B cell (primary cell): ENCODE measurements at regions not wholly inside any gene's neighbourhood (a gene's known extent, or its start where the extent isn't known, plus 50 kb on each side); places are given as distances from the start of the nearest gene placed in this dataset.

Experiments used
- ATAC-seq: fragments of 200-7000 bp; cut with Tn5 transposase; one replicate; pipeline ENCODE4 v1.10.0; 2021; ENCODE audit warnings: low read depth, mild to moderate bottlenecking, moderate number of reproducible peaks, moderate library complexity
- CTCF ChIA-PET: fragments of 350-600 bp; sonication (Branson Sonifier 250); formaldehyde crosslinking; loops from one replicate; lab custom pipeline; 2021; ENCODE audit warnings: antibody characterized with exemption, inconsistent platforms; lab: Charles Lee
- POLR2A ChIA-PET: fragments of 350-600 bp; sonication (Branson Sonifier 250); formaldehyde crosslinking; loops from one replicate; lab custom pipeline; 2021; ENCODE audit warnings: antibody characterized with exemption; lab: Charles Lee
- DNase-seq: peaks from one replicate; pipeline ENCODE4 v3.0.0; 2013
- H2AFZ ChIP-seq: 2 replicates; pipeline ENCODE4 v1.6.1; 2012; ENCODE audit warnings: mild to moderate bottlenecking, low read depth, low read length; ENCODE audit not compliant: insufficient read depth, poor library complexity, severe bottlenecking
- H3K27ac ChIP-seq, 2 donors: 1 replicate in 1 of 2; 2 replicates in 1 of 2; pipeline ENCODE4 v1.5.1; 2012 to 2013; ENCODE audit warnings: low read length in 2 of 2, mild to moderate bottlenecking in 2 of 2, moderate library complexity in 1 of 2
- H3K27me3 ChIP-seq, 4 experiments: fragments of 200-600 bp in 1 of 4; sonication (generic) in 1 of 4; replicated peaks in 1 of 4; 1 replicate in 2 of 4; 2 replicates in 2 of 4; pipeline versions ENCODE4 v1.6.1 to v1.7.0; 2013 to 2016; ENCODE audit warnings: low read length in 3 of 4, mild to moderate bottlenecking in 2 of 4, mixed read lengths in 1 of 4, moderate library complexity in 1 of 4; ENCODE audit not compliant: insufficient read depth in 4 of 4, control insufficient read depth in 3 of 4; ENCODE audit errors: control extremely low read depth in 1 of 4
- H3K36me3 ChIP-seq, 2 experiments: replicated peaks in 1 of 2; 1 replicate in 1 of 2; 2 replicates in 1 of 2; pipeline versions ENCODE4 v1.6.1 to v1.7.1; 2013; ENCODE audit warnings: low read length in 1 of 2; ENCODE audit not compliant: insufficient read depth in 2 of 2, control insufficient read depth in 1 of 2; ENCODE audit errors: control extremely low read depth in 1 of 2, extremely low read depth in 1 of 2
- H3K4me1 ChIP-seq, 2 donors: fragments of 200-600 bp in 1 of 2; sonication (generic) in 1 of 2; 1 replicate in 1 of 2; 2 replicates in 1 of 2; pipeline versions ENCODE4 v1.5.1 to v1.6.1; 2013 to 2017; ENCODE audit warnings: low read length in 2 of 2; ENCODE audit not compliant: control insufficient read depth in 2 of 2, insufficient read depth in 2 of 2
- H3K4me2 ChIP-seq: replicated peaks from 2 replicates; pipeline ENCODE3; 2012; ENCODE audit warnings: mild to moderate bottlenecking, low read depth, low read length; ENCODE audit not compliant: poor library complexity, severe bottlenecking
- H3K4me3 ChIP-seq, 5 experiments: fragments of 200-600 bp in 1 of 5; sonication (generic) in 1 of 5; 1 replicate in 3 of 5; 2 replicates in 2 of 5; pipeline versions ENCODE4 v1.5.1 to v1.7.0; 2011 to 2016; ENCODE audit warnings: low read length in 4 of 5, mild to moderate bottlenecking in 4 of 5, low read depth in 2 of 5, control low read depth in 1 of 5, moderate library complexity in 1 of 5; ENCODE audit not compliant: insufficient read depth in 1 of 5; ENCODE audit errors: control extremely low read depth in 1 of 5, extremely low read depth in 1 of 5
- H3K79me2 ChIP-seq: fragments of 200-600 bp; sonication (generic); one replicate; pipeline ENCODE4 v1.6.0; 2016; ENCODE audit warnings: low read length; ENCODE audit not compliant: control insufficient read depth, insufficient read depth
- H3K9ac ChIP-seq: fragments of 200-600 bp; sonication (generic); 2 replicates; pipeline ENCODE4 v1.6.1; 2017; ENCODE audit warnings: mild to moderate bottlenecking, low read length, moderate library complexity
- H3K9me3 ChIP-seq, 3 donors: one replicate each; pipeline versions ENCODE4 v1.6.1 to v1.7.1; 2013; ENCODE audit warnings: low read length in 2 of 3; ENCODE audit not compliant: control insufficient read depth in 2 of 3, insufficient read depth in 1 of 3; ENCODE audit errors: control extremely low read depth in 1 of 3
- H4K20me1 ChIP-seq: 2 replicates; pipeline ENCODE4 v1.6.0; 2012; ENCODE audit warnings: mild to moderate bottlenecking, low read length; ENCODE audit not compliant: insufficient read depth, control insufficient read depth, poor library complexity, severe bottlenecking
- H3K27ac Mint-ChIP-seq: one replicate; pipeline ENCODE4 v1.8.0; 2021; ENCODE audit warnings: mixed read lengths
- H3K27me3 Mint-ChIP-seq: one replicate; pipeline ENCODE4 v1.8.0; 2021; ENCODE audit warnings: mixed read lengths
- H3K4me1 Mint-ChIP-seq: one replicate; pipeline ENCODE4 v1.8.0; 2021; ENCODE audit warnings: mixed read lengths
- H3K4me3 Mint-ChIP-seq: one replicate; pipeline ENCODE4 v1.8.0; 2021; ENCODE audit warnings: mixed read lengths
- H3K9me3 Mint-ChIP-seq: one replicate; pipeline ENCODE4 v1.8.0; 2022; ENCODE audit warnings: mixed read lengths; ENCODE audit not compliant: insufficient read depth
- CTCF ChIP-seq: fragments of 200-600 bp; IDR thresholded peaks from one replicate; pipeline ENCODE4 v1.8.0; 2022; ENCODE audit warnings: antibody characterized with exemption, mild to moderate bottlenecking
- EZH2 ChIP-seq: IDR thresholded peaks from 2 replicates; pipeline ENCODE4 v1.6.1; 2012; ENCODE audit warnings: borderline replicate concordance, low read depth, mild to moderate bottlenecking, moderate library complexity, low read length; ENCODE audit not compliant: insufficient read depth, poor library complexity, severe bottlenecking
- WGBS: methylation state at CpG from one replicate; pipeline ENCODE4 v1.1.5; 2013; ENCODE audit warnings: missing lambda C conversion rate; ENCODE audit not compliant: insufficient coverage; 5-methylcytosine and 5-hydroxymethylcytosine counted together
- intact Hi-C: fragments of 100-400 bp; cut with micrococcal nuclease; formaldehyde crosslinking; loops from one replicate; pipeline ENCODE4 v1.10.0; 2022

- intact Hi-C loops = no loop called here
- TF ChIP-seq EZH2 (no peak), CTCF (no peak)
- Histone ChIP-seq H3K4me1 (no peaks in the 10 kb centered on the region), H3K9me3 (no peaks in the 10 kb centered on the region), H3K27ac (no peak overlapping the region), H3K27me3 (no peaks in the 10 kb centered on the region), H3K4me3 (no peak overlapping the region), H2AFZ (no peak overlapping the region), H4K20me1 (no peaks in the 10 kb centered on the region), H3K9ac (no peak overlapping the region), H3K79me2 (no peaks in the 10 kb centered on the region), H3K4me2 (no peak overlapping the region), H3K36me3 (no peaks in the 10 kb centered on the region)
- ATAC-seq = no peak
- H3K27me3 Mint-ChIP-seq = peaks cover 30% of the 10 kb centered on the region
- CTCF ChIA-PET = no interaction called here
- 81% methylated on average over 5 of the region's 5 CpGs for WGBS
- H3K9me3 Mint-ChIP-seq = no peaks in the 10 kb centered on the region
- H3K4me3 Mint-ChIP-seq = no peak overlapping the region
- no peaks in the 10 kb centered on the region for H3K4me1 Mint-ChIP-seq
- no peak overlapping the region for H3K27ac Mint-ChIP-seq
- DNase-seq = no peak
- POLR2A ChIA-PET = no interaction called here
These were observed 124.5 kb downstream of the KCNA5 start for GRCh38 chr12:5168148-5168547.

- WGBS = no CpG with 5 or more reads among the region's 5 CpGs
- H2AFZ ChIP-seq = no peak overlapping the region
- H3K4me1 ChIP-seq = no peaks in the 10 kb centered on the region
- no peak for TF ChIP-seq CTCF
- TF ChIP-seq EZH2 = no peak
- no peaks in the 10 kb centered on the region for H3K4me1 Mint-ChIP-seq
- no peak overlapping the region for H3K9ac ChIP-seq
- no peaks in the 10 kb centered on the region for H3K9me3 Mint-ChIP-seq
- no peak overlapping the region for H3K4me3 ChIP-seq
- H3K27me3 Mint-ChIP-seq = peaks cover 25% of the 10 kb centered on the region
- intact Hi-C loops = no loop called here
- no peak overlapping the region for H3K4me3 Mint-ChIP-seq
- no peak overlapping the region for H3K27ac ChIP-seq
- no peak overlapping the region for H3K27ac Mint-ChIP-seq
- ATAC-seq (no peak), DNase-seq (no peak)
- no peak overlapping the region for H3K4me2 ChIP-seq
- no peaks in the 10 kb centered on the region for H4K20me1 ChIP-seq
- no peaks in the 10 kb centered on the region for H3K79me2 ChIP-seq
- peaks cover 0 to 3% (median 0%) of the 10 kb centered on the region in 3 donors for H3K9me3 ChIP-seq
- ChIA-PET CTCF (no interaction called here), POLR2A (no interaction called here)
- peaks cover 0 to 2% (median 0%) of the 10 kb centered on the region in 4 experiments for H3K27me3 ChIP-seq
- H3K36me3 ChIP-seq = no peaks in the 10 kb centered on the region
These were observed 127.2 kb downstream of the KCNA5 start for GRCh38 chr12:5170844-5171243.
